ENCODE measurements at regions not wholly inside any gene's neighbourhood (a gene's known extent, or its start where the extent isn't known, plus 50 kb on each side); places are given as distances from the start of the nearest gene placed in this dataset.
A peak's percentile ranks its signal among the peaks of the same experiment; 100 is the strongest.

DNA sequence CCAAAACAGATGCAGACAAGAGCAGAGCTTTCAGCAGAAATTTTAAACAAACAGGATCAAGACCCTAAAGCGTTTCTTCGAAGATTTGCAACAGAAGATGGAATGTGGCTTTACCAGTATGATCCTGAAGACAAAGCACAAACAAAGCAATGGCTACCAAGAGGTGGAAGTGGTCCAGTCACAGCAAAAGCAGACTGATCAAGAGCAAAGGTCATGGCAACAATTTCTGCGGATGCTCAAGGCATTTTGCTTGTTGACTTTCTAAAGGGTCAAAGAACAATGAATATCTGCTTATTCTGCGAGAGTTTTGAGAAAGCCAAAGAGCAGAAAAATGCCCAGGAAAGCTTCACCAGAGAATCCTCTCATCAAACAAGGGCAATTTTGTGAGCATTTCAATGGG lies 130.4 kb downstream of the MBL2 start:
- ATAC-seq (no peak), DNase-seq (no peak)
- Histone ChIP-seq H3K36me3 (no peaks in the 10 kb centered on the region), H3K4me1 (peaks cover 0 to 7% of the 10 kb centered on the region in 2 donors), H3K9me3 (no peaks in the 10 kb centered on the region), H3K4me3 (no peak overlapping the region), H3K27me3 (no peaks in the 10 kb centered on the region), H3K27ac (no peak overlapping the region)
- TF ChIP-seq POLR2A (IDR thresholded peaks at IDR 0.05) (no peak), CTCF (IDR thresholded peaks at IDR 0.05 in 4 of 5, conservative IDR thresholded peaks at IDR 0.05 in 1 of 5) (no peak)
- intact Hi-C loops (cut with DNase I; ENCODE audit: low total_unique reads) (no loop called here), in situ Hi-C loops (cut with MboI; ENCODE audit: low sequenced_read_pairs in 4 of 4) (no loop called here)

DNA sequence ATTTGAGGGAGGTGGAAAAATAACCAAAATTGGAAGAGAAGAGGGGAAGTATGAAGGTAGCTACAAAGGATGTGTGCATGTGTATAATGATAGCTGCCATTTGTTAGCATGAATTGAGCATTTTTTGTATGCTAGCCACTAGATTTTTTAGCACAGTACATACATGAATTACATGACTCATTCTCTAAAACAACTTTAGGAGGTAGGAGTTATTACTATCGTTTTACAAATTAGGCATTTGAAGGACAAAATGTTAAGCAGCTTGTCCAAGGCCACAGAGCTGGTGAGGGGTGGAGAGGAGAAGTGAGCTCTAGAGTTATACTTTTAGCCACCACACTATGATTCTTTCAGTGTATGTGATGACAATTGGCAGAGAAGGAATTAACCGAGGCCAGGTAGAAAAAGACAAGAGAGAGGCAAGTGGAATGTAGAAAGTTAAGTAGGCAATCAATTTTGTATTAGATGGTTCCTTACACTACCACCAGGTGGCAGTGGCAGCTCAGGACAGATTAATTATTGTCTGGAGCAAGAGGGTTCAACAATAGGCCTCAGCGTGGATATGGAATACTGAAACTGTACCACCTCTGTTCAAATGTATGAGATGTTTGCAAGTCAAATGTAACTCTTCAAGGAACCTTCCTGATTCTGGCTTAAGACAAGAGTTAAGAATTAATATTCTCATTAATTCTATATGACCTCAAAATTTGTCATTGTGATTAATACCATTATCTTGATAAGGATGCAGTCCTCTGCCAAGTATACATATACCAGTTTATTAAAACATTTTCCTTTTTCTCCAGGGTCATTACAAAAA lies 128.0 kb downstream of the MBL2 start:
- H3K4me1 ChIP-seq = peaks cover 0 to 7% of the 10 kb centered on the region in 2 donors
- TF ChIP-seq CTCF (IDR thresholded peaks at IDR 0.05 in 4 of 5, conservative IDR thresholded peaks at IDR 0.05 in 1 of 5) (peak; percentile 39 to 72 (median 62)), POLR2A (IDR thresholded peaks at IDR 0.05) (no peak)
- DNase-seq (peak in 1 of 2 donors; percentile 13), ATAC-seq (peak in 1 of 2 donors; percentile 85)
- no peaks in the 10 kb centered on the region for H3K27me3 ChIP-seq
- no peaks in the 10 kb centered on the region for H3K9me3 ChIP-seq
- in situ Hi-C loops (cut with MboI; ENCODE audit: low sequenced_read_pairs in 4 of 4) = no loop called here
- no peaks in the 10 kb centered on the region for H3K36me3 ChIP-seq
- no peak overlapping the region for H3K27ac ChIP-seq
- no peak overlapping the region for H3K4me3 ChIP-seq
- intact Hi-C loops (cut with DNase I; ENCODE audit: low total_unique reads) = loop anchor here (1.0 kb wide), 1 partner anchor 85 kb away; no protein-coding TSS in a partner anchor

DNA sequence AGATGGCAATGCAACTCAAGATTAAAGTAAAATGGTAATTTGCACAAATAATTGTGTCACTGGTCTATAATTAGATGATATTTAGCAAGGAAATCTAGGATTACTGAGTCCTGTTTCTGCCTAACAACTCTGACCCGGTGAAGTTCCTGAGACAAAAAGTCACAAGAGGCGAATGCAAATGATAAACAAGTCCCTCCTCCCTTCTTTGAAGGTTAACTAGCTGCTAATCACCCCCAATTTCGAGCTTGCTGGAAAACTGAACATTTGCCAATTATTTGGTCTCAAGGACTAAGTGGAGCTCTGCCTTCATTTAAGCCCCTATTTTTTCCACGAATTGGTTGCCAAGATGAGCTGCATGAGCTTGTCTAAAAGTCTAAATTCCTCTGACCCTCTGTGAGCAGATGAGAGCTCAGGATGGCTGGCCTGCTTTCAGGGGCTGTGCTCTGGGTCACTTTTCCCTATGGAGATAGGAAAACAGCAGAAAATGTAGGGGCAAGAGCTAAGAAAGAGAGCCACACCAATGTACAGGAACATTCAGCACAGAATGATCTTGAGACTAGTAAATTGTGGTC lies 127.3 kb downstream of the MBL2 start:
- peak in 1 of 2 donors; percentile 83 for ATAC-seq
- no peaks in the 10 kb centered on the region for H3K36me3 ChIP-seq
- H3K27me3 ChIP-seq = no peaks in the 10 kb centered on the region
- in situ Hi-C loops (cut with MboI; ENCODE audit: low sequenced_read_pairs in 4 of 4) (no loop called here), intact Hi-C loops (cut with DNase I; ENCODE audit: low total_unique reads) (no loop called here)
- H3K4me1 ChIP-seq = peaks cover 0 to 9% of the 10 kb centered on the region in 2 donors
- H3K9me3 ChIP-seq = no peaks in the 10 kb centered on the region
- TF ChIP-seq CTCF (IDR thresholded peaks at IDR 0.05 in 4 of 5, conservative IDR thresholded peaks at IDR 0.05 in 1 of 5) (no peak), POLR2A (IDR thresholded peaks at IDR 0.05) (no peak)
- H3K4me3 ChIP-seq = no peak overlapping the region
- peak overlapping the region in 1 of 4 donors; percentile 53 for H3K27ac ChIP-seq
- DNase-seq = no peak

- Histone ChIP-seq H3K36me3 (no peaks in the 10 kb centered on the region), H3K4me1 (peaks cover 0 to 37% of the 10 kb centered on the region in 2 donors), H3K27me3 (no peaks in the 10 kb centered on the region), H3K9me3 (no peaks in the 10 kb centered on the region), H3K27ac (no peak overlapping the region), H3K4me3 (no peak overlapping the region)
- TF ChIP-seq CTCF (IDR thresholded peaks at IDR 0.05 in 4 of 5, conservative IDR thresholded peaks at IDR 0.05 in 1 of 5) (no peak), POLR2A (IDR thresholded peaks at IDR 0.05) (no peak)
- ATAC-seq (no peak), DNase-seq (no peak)
- in situ Hi-C loops (cut with MboI; ENCODE audit: low sequenced_read_pairs in 4 of 4) (no loop called here), intact Hi-C loops (cut with DNase I; ENCODE audit: low total_unique reads) (no loop called here)
These were observed 123.1 kb downstream of the MBL2 start for GRCh38 chr10:52649511-52649910.
